ENCODE measurements at regions not wholly inside any gene's neighbourhood (a gene's known extent, or its start where the extent isn't known, plus 50 kb on each side); places are given as distances from the start of the nearest gene placed in this dataset.

DNA sequence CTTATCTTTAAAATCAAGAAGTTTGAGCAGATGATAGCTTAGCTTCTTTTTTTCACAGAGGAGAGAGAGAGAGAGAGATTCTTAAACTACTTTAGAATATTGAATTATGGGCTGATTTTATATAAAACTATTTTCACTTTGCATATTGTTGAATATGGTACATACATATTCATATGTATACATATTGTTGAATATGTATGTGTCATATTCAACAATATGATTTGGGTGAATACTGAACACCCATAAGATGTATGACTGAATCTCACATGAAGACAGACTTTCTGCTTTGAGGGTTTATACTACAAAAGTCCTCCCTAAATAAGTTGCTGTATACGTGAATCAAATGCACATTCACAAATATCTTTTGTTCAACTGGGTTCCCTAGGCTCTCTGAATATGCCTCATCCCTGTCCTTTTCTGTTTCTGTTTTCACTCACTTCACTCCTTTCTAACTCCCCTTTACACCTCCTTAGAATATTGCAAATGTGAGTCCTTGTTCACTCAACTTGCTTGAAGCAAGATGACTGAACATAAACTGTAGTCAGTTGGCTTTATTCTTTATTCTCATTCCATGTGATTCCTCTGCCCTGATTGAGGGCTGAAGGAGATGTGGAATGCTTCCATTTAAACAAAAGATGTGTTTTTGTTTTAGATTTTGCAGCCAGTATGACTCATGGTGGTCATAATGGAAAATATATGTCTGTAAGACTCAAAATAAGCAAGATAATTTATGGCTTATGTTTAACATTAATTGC, 225.4 kb upstream of the DAB2 start:
- Histone ChIP-seq H3K36me3 (replicated peaks; ENCODE audit: low read depth, low read length) (peaks cover 5% of the 10 kb centered on the region), H3K4me1 (ENCODE audit: low read length) (peaks cover 34% of the 10 kb centered on the region), H3K27me3 (ENCODE audit: low read depth, low read length) (no peaks in the 10 kb centered on the region), H3K4me3 (ENCODE audit: low read length) (no peak overlapping the region), H3K79me2 (ENCODE audit: low read length) (no peaks in the 10 kb centered on the region), H3K4me2 (ENCODE audit: low read length) (no peak overlapping the region), H3K9me3 (ENCODE audit: insufficient read depth, low read length) (no peaks in the 10 kb centered on the region), H3K27ac (ENCODE audit: low read length) (no peak overlapping the region; the same call in 1 of the 2 replicates), H2AFZ (ENCODE audit: low read depth, low read length) (0 out of 2 replicates have a peak overlapping the region, but pooled peaks have one; percentile 45), H4K20me1 (ENCODE audit: insufficient read depth, low read length) (no peaks in the 10 kb centered on the region), H3K9ac (ENCODE audit: low read length) (no peak overlapping the region)
- no peak for TF ChIP-seq EZH2phosphoT487 (IDR thresholded peaks at IDR 0.05; ENCODE audit: low read depth)
- TF ChIP-seq CTCF (IDR thresholded peaks at IDR 0.05; ENCODE audit: low read depth, low read length): no peak

- Histone ChIP-seq H2AFZ (ENCODE audit: low read depth, low read length) (0 out of 2 replicates have a peak overlapping the region, but pooled peaks have one; percentile 33), H3K4me2 (ENCODE audit: low read length) (peak overlapping the region; percentile 54), H3K27ac (ENCODE audit: low read length) (peak overlapping the region; percentile 54), H4K20me1 (ENCODE audit: insufficient read depth, low read length) (no peaks in the 10 kb centered on the region), H3K79me2 (ENCODE audit: low read length) (no peaks in the 10 kb centered on the region), H3K9me3 (ENCODE audit: insufficient read depth, low read length) (no peaks in the 10 kb centered on the region), H3K36me3 (replicated peaks; ENCODE audit: low read depth, low read length) (peaks cover 5% of the 10 kb centered on the region), H3K9ac (ENCODE audit: low read length) (peak overlapping the region; percentile 34; the same call in 1 of the 2 replicates), H3K4me3 (ENCODE audit: low read length) (peak overlapping the region; percentile 27; the same call in 1 of the 2 replicates), H3K4me1 (ENCODE audit: low read length) (peaks cover 34% of the 10 kb centered on the region), H3K27me3 (ENCODE audit: low read depth, low read length) (no peaks in the 10 kb centered on the region)
- TF ChIP-seq CTCF (IDR thresholded peaks at IDR 0.05; ENCODE audit: low read depth, low read length): peak; percentile 60
- TF ChIP-seq EZH2phosphoT487 (IDR thresholded peaks at IDR 0.05; ENCODE audit: low read depth): no peak
Observed at GRCh38 chr5:39648848-39649227, 224.1 kb upstream of the DAB2 start.

- Histone ChIP-seq H2AFZ (ENCODE audit: low read depth, low read length) (no peak overlapping the region), H3K27me3 (ENCODE audit: low read depth, low read length) (no peaks in the 10 kb centered on the region), H3K4me3 (ENCODE audit: low read length) (no peak overlapping the region), H3K9me3 (ENCODE audit: insufficient read depth, low read length) (no peaks in the 10 kb centered on the region), H4K20me1 (ENCODE audit: insufficient read depth, low read length) (no peaks in the 10 kb centered on the region), H3K4me2 (ENCODE audit: low read length) (peak overlapping the region; percentile 54), H3K4me1 (ENCODE audit: low read length) (peaks cover 34% of the 10 kb centered on the region), H3K36me3 (replicated peaks; ENCODE audit: low read depth, low read length) (peaks cover 5% of the 10 kb centered on the region), H3K79me2 (ENCODE audit: low read length) (no peaks in the 10 kb centered on the region), H3K27ac (ENCODE audit: low read length) (peak overlapping the region; percentile 54), H3K9ac (ENCODE audit: low read length) (peak overlapping the region; percentile 8; the same call in 1 of the 2 replicates)
- TF ChIP-seq EZH2phosphoT487 (IDR thresholded peaks at IDR 0.05; ENCODE audit: low read depth) (no peak), CTCF (IDR thresholded peaks at IDR 0.05; ENCODE audit: low read depth, low read length) (no peak)
Observed at GRCh38 chr5:39648085-39648847, 223.5 kb upstream of the DAB2 start.

- Histone ChIP-seq H3K79me2 (ENCODE audit: low read length) (no peaks in the 10 kb centered on the region), H4K20me1 (ENCODE audit: insufficient read depth, low read length) (no peaks in the 10 kb centered on the region), H3K9me3 (ENCODE audit: insufficient read depth, low read length) (0 out of 2 replicates have a peak, but pooled peaks cover 5% of the 10 kb centered on the region), H2AFZ (ENCODE audit: low read depth, low read length) (no peak overlapping the region), H3K4me3 (ENCODE audit: low read length) (peak overlapping the region; percentile 10; the same call in 1 of the 2 replicates), H3K4me2 (ENCODE audit: low read length) (peak overlapping the region; percentile 43), H3K9ac (ENCODE audit: low read length) (peak overlapping the region; percentile 46), H3K27me3 (ENCODE audit: low read depth, low read length) (no peaks in the 10 kb centered on the region), H3K27ac (ENCODE audit: low read length) (peak overlapping the region; percentile 96), H3K36me3 (replicated peaks; ENCODE audit: low read depth, low read length) (peaks cover 25% of the 10 kb centered on the region), H3K4me1 (ENCODE audit: low read length) (peaks cover 34% of the 10 kb centered on the region)
- TF ChIP-seq EZH2phosphoT487 (IDR thresholded peaks at IDR 0.05; ENCODE audit: low read depth) (no peak), CTCF (IDR thresholded peaks at IDR 0.05; ENCODE audit: low read depth, low read length) (no peak)
Observed at GRCh38 chr5:39640552-39640951, 215.8 kb upstream of the DAB2 start.

All from OCI-LY3 (cell line).